Muscle of back (tissue), 3 donors: ENCODE measurements at regions not wholly inside any gene's neighbourhood (a gene's known extent, or its start where the extent isn't known, plus 50 kb on each side); places are given as distances from the start of the nearest gene placed in this dataset.

ENCODE experiments used
- DNase-seq, 3 donors: peaks; one replicate each; pipeline versions ENCODE4 v3.0.0 to v3.0.0-alpha.2; 2013

DNA sequence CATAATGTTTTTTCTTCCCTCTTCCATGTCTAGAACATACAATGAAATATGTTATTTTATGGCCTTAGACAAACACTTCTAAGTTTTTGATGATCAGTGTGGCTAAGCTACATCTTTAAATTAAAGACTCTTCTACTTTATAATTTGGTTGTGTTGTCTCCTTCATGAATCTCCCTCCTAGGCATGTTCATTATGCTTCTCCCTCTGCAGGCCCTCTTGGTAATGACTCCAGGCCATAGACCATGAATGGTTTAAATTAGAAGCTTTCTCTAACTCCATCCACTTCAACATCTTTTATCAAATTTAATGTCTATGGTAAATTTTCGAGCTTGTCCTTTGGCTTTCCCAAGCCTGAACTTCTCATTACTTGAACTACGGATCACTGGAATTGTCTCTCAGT is 342.7 kb upstream of the ADAMTS16 start:
- no peak for DNase-seq

DNA sequence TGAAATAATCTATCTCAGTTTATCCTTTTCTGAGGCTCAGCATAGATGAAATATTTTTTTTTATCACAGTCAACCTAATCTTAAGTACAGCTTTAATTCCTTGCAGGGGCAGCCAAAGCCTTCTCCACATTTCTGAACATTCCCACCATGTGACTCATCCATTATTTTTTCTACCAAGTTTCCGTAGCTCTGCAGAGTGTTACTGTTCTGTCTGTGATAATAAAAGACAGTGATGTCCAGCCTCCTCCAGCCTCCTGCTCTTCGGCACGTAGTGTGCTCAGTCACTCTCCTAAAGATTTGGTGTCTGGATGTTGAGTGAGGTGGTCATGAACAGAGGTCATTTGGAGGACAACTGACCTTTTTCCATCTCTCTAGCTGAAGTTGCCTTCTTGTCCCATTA is 338.1 kb upstream of the ADAMTS16 start:
- peak in 2 of 3 donors; percentile 9 to 17 for DNase-seq

DNA sequence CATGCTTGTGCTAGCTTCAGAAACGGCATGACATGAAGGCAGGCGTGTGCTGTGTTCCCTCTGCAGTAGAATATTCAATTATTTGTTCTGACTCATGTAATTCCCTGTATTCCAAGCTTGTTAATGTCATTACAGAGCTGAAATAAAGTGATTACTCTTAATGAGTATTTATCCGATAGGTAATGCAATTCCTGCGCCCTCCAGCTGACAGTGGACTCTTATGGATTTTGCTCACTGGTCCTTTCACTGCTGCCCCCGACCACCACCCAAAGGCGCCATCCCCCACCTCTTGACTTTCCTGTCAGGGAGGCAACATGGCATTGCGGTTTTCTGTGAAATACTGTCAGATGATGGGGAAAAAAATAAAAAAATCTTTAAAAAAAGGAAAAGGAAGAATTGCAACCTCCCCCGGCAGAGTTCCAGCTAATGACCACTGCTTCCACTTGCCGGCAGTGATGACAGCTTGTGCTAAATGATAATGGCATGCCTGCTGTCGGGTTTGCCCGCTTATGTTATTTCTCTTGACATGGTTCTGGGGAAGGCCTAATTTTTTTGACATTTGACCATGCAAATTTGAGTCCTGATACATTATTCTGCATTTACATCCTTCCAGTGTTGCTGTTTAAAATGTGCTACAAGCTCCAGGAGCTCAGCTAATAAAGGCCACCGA is 335.3 kb upstream of the ADAMTS16 start:
- DNase-seq, result no peak

DNA sequence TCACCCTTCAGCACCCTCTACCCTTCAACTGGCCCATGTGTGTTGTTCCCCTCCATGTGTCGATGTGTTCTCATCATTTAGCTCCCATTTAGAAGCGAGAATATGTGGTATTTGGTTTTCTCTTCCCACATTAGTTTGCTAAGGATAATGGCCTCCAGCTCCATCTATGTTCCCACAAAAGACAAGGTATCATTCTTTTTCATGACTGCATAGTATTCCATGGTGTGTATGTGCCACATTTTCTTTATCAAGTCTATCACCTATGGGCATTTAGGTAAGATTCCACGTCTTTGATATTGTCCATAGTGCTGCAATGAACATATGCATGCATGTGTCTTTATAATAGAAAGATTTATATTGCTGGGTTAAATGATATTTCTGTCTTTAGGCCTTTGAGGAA is 325.1 kb upstream of the ADAMTS16 start:
- no peak for DNase-seq

- no peak for DNase-seq
Measured at GRCh38 chr5:4817767-4818166, 322.4 kb upstream of the ADAMTS16 start.

DNA sequence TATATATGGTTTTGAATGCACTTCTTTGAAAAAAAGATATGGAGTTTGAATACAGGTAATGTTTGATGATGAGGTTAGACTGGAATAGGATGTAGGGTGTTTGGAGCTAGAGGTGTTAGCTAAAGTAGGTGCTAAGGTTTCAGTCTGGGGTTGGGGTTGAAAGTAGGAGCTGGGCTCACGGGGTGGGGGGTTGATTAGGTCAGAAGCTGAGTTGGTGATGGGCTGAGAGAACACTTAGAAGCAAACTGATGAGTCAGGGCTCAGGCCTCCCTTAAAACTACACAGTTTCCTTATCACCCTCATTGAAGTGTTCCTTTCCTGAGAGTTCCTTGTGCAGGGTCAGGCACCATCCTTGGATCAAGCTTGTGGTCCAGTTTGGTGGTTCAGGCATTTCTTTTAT is 308.8 kb upstream of the ADAMTS16 start:
- DNase-seq, result no peak

- no peak for DNase-seq
Measured at GRCh38 chr5:4832471-4832870, 307.7 kb upstream of the ADAMTS16 start.

- no peak for DNase-seq
Measured at GRCh38 chr5:4833104-4833738, 306.9 kb upstream of the ADAMTS16 start.

- DNase-seq, result no peak
Measured at GRCh38 chr5:4837489-4838058, 302.6 kb upstream of the ADAMTS16 start.

DNA sequence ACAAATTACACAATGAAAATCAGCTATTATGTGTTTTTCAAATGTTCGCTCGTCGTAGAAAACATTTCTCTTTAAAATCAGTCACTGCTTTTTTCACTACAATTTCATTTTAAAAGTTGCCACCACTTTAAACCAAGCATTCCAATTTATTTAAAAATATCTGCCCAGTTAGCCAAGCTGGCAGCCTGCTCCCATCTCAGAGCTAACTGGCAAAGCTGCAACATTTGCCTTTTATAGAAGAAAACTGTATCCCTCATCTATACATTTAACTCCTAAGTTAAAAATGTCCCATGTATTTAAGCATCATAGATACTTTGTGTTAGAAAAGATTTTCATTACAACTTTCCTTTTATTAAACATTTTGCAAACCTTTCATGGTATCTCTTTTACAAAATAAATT is 294.9 kb upstream of the ADAMTS16 start:
- no peak for DNase-seq

DNA sequence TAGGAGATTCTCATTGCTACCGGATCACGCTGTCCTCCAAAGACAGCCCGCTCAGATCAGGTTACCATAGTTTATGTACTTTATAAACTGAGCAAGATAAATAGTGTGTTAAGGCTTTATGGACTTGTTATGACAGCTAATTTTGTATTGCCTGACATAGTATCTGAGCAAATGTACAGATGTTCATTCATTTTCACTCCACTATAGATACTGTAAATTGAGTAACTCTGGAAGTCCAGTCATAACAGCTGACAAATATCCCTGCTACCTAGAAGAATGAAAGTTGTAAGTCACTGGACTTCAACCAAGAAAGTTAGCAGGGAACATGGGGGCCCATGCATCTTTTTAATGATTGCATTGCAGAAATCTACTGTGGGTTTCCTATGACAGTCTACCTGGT is 292.4 kb upstream of the ADAMTS16 start:
- no peak for DNase-seq

DNA sequence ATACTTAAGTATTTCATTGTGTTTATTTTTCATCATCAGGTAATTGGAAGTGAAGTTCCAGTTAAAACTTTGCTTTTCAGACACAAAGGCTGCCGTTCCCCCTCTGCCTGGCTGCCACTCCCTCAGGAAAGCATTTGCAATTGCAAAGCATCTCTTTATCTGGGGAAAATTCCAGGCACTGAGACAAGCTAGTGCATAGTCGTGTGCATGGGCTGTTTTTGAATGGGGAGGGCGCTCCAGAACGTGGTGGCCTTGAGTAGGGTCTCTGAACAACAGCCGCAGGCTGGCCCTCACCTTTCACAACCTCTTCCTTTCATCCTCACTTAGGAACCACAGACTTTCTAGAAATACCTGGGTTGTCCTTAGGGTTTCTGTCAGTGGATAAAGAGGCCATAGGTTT is 285.1 kb upstream of the ADAMTS16 start:
- DNase-seq, result no peak

DNA sequence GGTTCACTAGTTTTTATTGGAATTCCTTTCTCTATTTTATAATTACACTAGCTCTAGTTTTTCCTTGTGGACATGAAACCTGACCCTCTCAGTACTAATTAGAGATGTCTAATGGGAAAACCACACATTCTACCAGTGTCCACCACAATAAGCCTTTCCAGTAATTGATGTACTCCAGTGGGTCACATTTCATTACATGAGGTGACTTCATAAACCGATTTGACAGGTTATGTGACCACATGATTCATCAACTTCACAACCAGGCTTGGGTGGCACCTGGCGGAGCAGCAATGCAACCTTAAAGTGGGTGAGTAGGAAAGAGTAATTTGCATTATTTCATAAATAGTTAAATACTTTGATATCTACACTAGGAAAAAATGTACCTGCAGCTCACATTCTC is 284.2 kb upstream of the ADAMTS16 start:
- DNase-seq, result no peak

DNA sequence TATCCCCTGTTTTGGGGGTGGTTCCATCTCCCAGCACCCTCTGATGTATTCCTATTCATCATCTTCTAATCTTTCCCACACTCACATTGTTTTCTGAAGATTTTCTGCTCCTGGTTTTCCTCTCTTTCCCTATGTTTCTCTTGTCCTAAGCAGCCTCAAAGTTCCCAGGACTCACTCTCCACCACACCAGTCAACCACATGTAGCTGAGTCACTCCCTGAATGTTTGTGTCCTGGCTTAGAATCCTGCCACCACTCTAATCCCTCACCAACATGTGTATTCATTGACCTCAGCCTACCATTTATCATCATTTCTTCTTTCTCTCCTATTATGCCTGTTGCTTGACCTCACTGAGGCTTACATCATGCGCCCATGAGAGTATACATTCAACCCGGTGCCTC is 282.4 kb upstream of the ADAMTS16 start:
- no peak for DNase-seq

DNA sequence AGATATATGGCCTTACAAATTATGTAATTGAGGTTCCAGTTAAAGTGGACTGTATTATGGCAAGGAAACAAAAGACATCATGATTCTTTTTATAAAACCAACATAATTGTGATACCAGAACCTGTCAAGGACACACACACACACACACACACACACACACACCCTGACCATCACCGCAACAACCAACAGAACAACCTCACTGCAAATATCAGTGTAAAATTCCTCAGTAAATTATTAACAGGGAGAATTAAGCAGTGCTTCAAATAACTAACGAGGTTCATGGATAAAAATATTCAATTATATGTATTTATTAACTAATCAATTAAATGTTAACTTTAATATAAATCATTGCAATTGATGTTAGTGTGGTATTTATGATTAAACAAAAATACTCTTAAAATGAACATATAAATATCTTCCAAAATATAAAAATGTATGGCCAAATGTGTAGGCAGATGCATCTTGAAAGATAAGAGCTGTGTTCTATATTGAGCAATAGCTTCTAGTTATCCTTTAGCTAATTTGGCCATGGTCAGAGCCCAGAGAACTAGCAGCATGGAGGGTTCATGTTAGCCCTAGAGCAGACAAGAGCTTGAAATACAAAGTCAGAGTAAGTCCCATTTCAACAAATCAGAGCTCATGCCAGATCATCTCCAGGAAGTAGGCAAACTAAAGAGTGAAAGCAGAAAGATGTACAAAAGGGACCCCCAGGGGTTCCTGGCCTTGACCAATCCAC is 280.5 kb upstream of the ADAMTS16 start:
- DNase-seq, result no peak

- no peak for DNase-seq
Measured at GRCh38 chr5:4860631-4861030, 279.5 kb upstream of the ADAMTS16 start.

DNA sequence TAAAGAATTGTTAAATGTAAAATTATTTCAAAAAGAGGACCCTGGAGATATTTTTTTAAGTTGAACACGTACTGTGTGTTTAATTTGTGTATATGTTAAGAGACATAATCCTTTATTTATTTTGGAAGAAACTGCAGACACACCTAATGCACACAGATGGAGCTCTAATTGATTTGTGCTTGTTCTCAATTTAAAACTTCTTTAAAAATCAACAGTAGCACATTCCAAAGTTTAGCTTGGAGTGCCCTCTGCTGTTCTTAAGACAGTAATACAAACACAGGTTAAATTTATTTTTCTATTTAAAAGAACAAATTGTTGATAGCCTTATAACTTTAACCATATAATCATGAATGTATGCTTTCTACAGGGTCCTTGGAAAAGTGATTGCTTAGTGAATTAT is 277.6 kb upstream of the ADAMTS16 start:
- peak; percentile 17 to 63 (median 37) for DNase-seq

DNA sequence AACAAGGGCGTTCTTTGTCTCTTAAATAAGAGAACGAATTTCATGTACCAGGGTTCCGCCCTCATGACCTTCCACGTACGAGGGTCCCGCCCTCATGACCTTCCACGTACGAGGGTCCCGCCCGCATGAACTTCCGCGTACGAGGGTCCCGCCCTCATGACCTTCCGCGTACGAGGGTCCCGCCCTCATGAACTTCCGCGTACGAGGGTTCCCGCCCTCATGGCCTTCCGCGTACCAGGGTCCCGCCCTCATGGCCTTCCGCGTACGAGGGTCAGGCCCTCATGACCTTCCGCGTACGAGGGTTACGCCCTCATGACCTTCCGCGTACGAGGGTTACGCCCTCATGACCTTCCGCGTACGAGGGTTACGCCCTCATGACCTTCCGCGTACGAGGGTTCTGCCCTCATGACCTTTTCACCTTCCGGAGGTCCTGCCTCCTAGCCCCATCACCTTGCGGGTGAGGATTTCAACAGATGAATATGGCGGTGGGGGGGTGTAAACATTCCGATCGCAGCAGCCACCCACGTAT is 273.9 kb upstream of the ADAMTS16 start:
- no peak for DNase-seq

DNA sequence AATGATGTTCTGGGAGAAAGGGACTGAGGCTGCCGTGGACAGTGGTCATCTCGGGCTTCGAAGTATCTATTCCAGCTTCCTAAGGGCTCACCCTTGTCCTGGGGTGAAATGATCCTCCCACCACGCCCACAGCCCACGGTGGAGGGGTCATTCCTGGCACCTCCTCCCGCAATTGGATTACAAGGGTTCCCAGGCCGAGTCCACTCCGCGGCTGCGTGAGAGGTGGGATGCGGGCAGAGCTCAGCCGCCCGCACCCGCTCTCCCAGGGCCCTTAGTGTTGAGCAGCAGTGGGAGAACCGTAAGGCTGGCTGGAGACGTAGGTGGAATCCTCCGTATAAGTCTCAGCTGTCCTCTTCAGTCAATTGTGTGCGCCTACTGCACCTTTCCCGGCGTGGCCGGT is 273.3 kb upstream of the ADAMTS16 start:
- DNase-seq, result no peak

DNA sequence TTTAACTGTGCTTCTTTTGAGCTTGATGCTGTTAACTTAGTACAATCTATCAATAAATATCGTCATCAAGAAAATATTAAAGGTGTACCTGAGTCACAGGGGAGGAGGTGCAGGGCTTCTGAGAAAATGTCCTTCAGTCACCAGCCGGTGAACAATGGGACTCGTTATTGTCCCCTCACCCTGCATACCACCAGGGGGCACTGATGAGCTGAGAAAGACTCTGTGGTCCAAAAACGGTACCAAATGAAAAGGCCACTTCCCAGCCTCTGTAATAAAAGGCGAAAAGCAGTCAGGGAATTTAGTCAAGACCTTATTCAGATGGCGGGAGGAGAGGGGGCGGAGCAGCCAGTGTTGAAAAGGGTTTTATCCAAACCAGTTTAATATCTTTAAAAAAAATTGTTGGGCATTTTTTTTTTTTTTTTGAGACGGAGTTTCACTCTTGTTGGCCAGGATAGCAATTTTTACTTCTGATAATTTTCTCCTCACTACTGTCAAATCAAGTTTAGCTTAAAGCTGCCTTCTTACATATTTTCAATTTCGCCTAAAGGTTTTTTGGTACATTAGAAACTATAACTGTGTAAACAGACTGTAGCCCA is 271.9 kb upstream of the ADAMTS16 start:
- DNase-seq, result peak; percentile 21 to 54 (median 43)

- no peak for DNase-seq
Measured at GRCh38 chr5:4873652-4874051, 266.5 kb upstream of the ADAMTS16 start.

- no peak for DNase-seq
Measured at GRCh38 chr5:4874097-4874496, 266.0 kb upstream of the ADAMTS16 start.
